Neural progenitor cell (in vitro differentiated cells): ENCODE measurements at regions not wholly inside any gene's neighbourhood (a gene's known extent, or its start where the extent isn't known, plus 50 kb on each side); places are given as distances from the start of the nearest gene placed in this dataset.

ENCODE experiments used
- EZH2 ChIP-seq: fragments of 200-600 bp; sonication (generic); IDR thresholded peaks from 2 replicates; pipeline ENCODE4 v1.6.1; 2017; ENCODE audit warnings: antibody characterized with exemption, mild to moderate bottlenecking, moderate library complexity
- EZH2phosphoT487 ChIP-seq: fragments of 200-600 bp; sonication (generic); IDR thresholded peaks from 2 replicates; pipeline ENCODE4 v1.6.1; 2017; ENCODE audit warnings: antibody characterized with exemption
- TF ChIP-seq, protein P1 (sequence below): fragments of 200-600 bp; sonication (generic); IDR thresholded peaks from 2 replicates; pipeline ENCODE4 v1.5.1; 2017; ENCODE audit warnings: antibody characterized with exemption, mild to moderate bottlenecking

GRCh38 chr2:101574622-101575021, 99.7 kb upstream of the RFX8 start:
- TF ChIP-seq, protein P1, sequence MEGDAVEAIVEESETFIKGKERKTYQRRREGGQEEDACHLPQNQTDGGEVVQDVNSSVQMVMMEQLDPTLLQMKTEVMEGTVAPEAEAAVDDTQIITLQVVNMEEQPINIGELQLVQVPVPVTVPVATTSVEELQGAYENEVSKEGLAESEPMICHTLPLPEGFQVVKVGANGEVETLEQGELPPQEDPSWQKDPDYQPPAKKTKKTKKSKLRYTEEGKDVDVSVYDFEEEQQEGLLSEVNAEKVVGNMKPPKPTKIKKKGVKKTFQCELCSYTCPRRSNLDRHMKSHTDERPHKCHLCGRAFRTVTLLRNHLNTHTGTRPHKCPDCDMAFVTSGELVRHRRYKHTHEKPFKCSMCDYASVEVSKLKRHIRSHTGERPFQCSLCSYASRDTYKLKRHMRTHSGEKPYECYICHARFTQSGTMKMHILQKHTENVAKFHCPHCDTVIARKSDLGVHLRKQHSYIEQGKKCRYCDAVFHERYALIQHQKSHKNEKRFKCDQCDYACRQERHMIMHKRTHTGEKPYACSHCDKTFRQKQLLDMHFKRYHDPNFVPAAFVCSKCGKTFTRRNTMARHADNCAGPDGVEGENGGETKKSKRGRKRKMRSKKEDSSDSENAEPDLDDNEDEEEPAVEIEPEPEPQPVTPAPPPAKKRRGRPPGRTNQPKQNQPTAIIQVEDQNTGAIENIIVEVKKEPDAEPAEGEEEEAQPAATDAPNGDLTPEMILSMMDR, result no peak
- no peak for TF ChIP-seq EZH2
- TF ChIP-seq EZH2phosphoT487, result no peak
